GM18507 (cell line): ENCODE measurements at regions not wholly inside any gene's neighbourhood (a gene's known extent, or its start where the extent isn't known, plus 50 kb on each side); places are given as distances from the start of the nearest gene placed in this dataset.
"Not testable (repeated sequence)": the region's sequence is repeated elsewhere in the genome, so short reads cannot be mapped to it uniquely, and the experiment has no call there.

Experiments used
- DNase-seq: peaks from one replicate; pipeline ENCODE4 v3.0.0; 2011; ENCODE audit warnings: low read depth; ENCODE audit not compliant: insufficient read length; ENCODE audit errors: extremely low spot score
- FAIRE-seq: peaks from 2 replicates; lab custom pipeline; 2011; peaks lifted over from hg19 to GRCh38; lab: Jason Lieb, UNC

- no peak for DNase-seq
- FAIRE-seq = no peak
Observed at GRCh38 chr7:93678185-93678584, 103.7 kb upstream of the CALCR start.

- FAIRE-seq (no peak), DNase-seq (no peak)
Observed at GRCh38 chr7:93663561-93664299, 89.2 kb upstream of the CALCR start.

GRCh38 chr7:93658163-93658562 is 83.6 kb upstream of the CALCR start:
- not testable (repeated sequence) for DNase-seq, FAIRE-seq

- no peak for DNase-seq
- FAIRE-seq = no peak
Observed at GRCh38 chr7:93651603-93652159, 77.2 kb upstream of the CALCR start.

GRCh38 chr7:93646538-93646937 is 72.0 kb upstream of the CALCR start:
- DNase-seq (no peak), FAIRE-seq (no peak)

GRCh38 chr7:93636276-93636675 is 61.8 kb upstream of the CALCR start:
- DNase-seq (no peak), FAIRE-seq (no peak)

- DNase-seq (no peak), FAIRE-seq (no peak)
Observed at GRCh38 chr7:93632371-93632770, 57.8 kb upstream of the CALCR start.

GRCh38 chr7:93629291-93629801 is 54.8 kb upstream of the CALCR start:
- no peak for DNase-seq
- FAIRE-seq = no peak

- FAIRE-seq (no peak), DNase-seq (no peak)
Observed at GRCh38 chr7:93626869-93627268, 52.3 kb upstream of the CALCR start.
